Thoracic aorta (tissue), 2 donors: ENCODE measurements at regions not wholly inside any gene's neighbourhood (a gene's known extent, or its start where the extent isn't known, plus 50 kb on each side); places are given as distances from the start of the nearest gene placed in this dataset.

ENCODE experiments used
- ATAC-seq: fragments of 150-250 bp; one replicate; pipeline ENCODE4 v1.8.0; 2017; ENCODE audit warnings: low read depth; ENCODE audit not compliant: insufficient number of reproducible peaks, low FRiP score
- DNase-seq: peaks from one replicate; pipeline ENCODE4 v3.0.0-alpha.2; 2020; ENCODE audit warnings: low spot score
- H3K27ac ChIP-seq, 2 donors: fragments of 200-600 bp; sonication (generic); 1 replicate in 1 of 2; 2 replicates in 1 of 2; pipeline ENCODE4 v1.5.1; 2016; ENCODE audit warnings: mild to moderate bottlenecking in 2 of 2, moderate library complexity in 2 of 2
- H3K27me3 ChIP-seq: fragments of 200-600 bp; sonication (generic); replicated peaks from 2 replicates; pipeline ENCODE4 v1.6.0; 2016; ENCODE audit warnings: mild to moderate bottlenecking; ENCODE audit not compliant: insufficient read depth
- H3K36me3 ChIP-seq: fragments of 200-600 bp; sonication (generic); one replicate; pipeline ENCODE4 v1.5.1; 2016
- H3K4me1 ChIP-seq, 2 donors: fragments of 200-600 bp; sonication (generic); 1 replicate in 1 of 2; 2 replicates in 1 of 2; pipeline versions ENCODE4 v1.5.1 to v1.6.0; 2016; ENCODE audit warnings: low read depth in 2 of 2, mild to moderate bottlenecking in 1 of 2; ENCODE audit not compliant: control insufficient read depth in 1 of 2
- H3K4me3 ChIP-seq: fragments of 200-600 bp; sonication (generic); 2 replicates; pipeline ENCODE4 v1.5.1; 2016; ENCODE audit warnings: mild to moderate bottlenecking
- H3K9me3 ChIP-seq: fragments of 200-600 bp; sonication (generic); 2 replicates; pipeline ENCODE4 v1.5.1; 2016
- TF ChIP-seq, protein P1 (sequence below): fragments of 200-600 bp; sonication (generic); IDR thresholded peaks from one replicate; pipeline ENCODE4 v1.5.1; 2019; ENCODE audit warnings: antibody characterized with exemption

DNA sequence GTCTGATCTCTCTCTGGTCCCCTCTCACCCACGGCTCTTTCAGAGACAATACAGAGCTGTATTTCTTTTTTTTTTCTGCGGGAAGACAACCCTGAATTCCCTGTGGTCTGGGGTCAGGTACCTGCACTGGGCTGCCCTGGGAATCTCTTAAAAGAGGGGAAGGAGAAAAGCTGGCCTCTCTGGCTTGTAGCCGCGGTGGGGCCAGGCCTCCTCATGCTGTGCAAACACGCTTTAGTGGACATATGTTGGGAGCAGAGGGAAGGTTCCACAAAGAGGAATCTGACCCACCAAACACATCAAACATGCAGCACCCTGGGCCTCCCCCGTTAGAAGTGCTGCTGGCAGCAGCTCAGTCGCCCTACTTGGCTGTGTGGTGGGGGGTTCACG, 143.7 kb upstream of the ZFHX3 start:
- H3K4me3 ChIP-seq = no peak overlapping the region
- no peaks in the 10 kb centered on the region for H3K9me3 ChIP-seq
- peaks cover 3 to 11% of the 10 kb centered on the region in 2 donors for H3K4me1 ChIP-seq
- no peaks in the 10 kb centered on the region for H3K36me3 ChIP-seq
- ATAC-seq (no peak), DNase-seq (no peak)
- TF ChIP-seq, protein P1, sequence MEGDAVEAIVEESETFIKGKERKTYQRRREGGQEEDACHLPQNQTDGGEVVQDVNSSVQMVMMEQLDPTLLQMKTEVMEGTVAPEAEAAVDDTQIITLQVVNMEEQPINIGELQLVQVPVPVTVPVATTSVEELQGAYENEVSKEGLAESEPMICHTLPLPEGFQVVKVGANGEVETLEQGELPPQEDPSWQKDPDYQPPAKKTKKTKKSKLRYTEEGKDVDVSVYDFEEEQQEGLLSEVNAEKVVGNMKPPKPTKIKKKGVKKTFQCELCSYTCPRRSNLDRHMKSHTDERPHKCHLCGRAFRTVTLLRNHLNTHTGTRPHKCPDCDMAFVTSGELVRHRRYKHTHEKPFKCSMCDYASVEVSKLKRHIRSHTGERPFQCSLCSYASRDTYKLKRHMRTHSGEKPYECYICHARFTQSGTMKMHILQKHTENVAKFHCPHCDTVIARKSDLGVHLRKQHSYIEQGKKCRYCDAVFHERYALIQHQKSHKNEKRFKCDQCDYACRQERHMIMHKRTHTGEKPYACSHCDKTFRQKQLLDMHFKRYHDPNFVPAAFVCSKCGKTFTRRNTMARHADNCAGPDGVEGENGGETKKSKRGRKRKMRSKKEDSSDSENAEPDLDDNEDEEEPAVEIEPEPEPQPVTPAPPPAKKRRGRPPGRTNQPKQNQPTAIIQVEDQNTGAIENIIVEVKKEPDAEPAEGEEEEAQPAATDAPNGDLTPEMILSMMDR = no peak
- H3K27me3 ChIP-seq = no peaks in the 10 kb centered on the region
- no peak overlapping the region for H3K27ac ChIP-seq

DNA sequence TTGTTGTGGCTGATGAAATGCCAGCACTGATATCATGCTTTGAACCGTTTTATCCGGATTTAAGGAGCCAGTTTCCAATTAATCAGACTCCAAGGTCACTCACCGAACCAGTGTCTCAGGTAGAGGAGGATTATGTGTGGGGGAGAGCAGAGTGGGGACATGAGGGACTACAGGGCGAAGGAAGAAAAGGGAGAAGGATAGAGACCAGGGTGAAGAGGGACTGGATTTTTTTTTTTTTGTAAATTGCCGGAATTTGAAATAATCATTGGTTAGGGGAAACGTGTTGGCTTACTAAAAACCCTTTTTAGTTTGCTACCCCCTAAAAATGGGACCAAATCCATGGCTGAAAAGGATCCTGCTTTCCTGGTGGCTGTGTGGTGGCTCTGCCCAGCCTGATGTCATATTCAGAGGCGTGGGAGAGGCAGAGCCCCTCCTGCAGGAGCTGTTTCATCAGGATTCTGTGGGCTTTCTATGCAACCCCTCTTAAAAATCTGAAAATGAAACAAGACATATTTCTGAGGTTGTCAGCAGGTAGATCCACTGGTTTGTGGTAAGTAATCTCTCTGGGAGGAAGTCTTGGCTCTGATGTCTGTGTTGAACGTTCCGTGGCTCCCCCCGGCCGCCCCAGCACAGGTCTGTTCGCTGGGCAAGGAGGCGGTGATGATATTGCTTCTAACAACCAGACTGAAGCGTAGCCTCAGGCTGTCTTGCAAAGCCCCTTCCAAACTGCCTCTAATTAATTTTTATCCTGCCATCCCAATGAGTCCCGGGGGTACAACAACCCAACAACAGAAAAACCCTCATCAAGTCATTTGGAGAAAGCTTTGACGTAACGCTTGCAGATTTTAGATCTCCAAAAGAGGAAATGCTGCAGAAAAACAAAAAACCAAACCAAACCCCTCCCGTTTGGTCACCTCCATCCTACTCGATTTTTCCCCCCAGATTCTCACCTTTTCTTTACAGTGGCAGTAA, 143.0 kb upstream of the ZFHX3 start:
- H3K4me1 ChIP-seq = peaks cover 3 to 7% of the 10 kb centered on the region in 2 donors
- no peak overlapping the region for H3K4me3 ChIP-seq
- no peaks in the 10 kb centered on the region for H3K27me3 ChIP-seq
- no peak for ATAC-seq
- no peak for DNase-seq
- no peaks in the 10 kb centered on the region for H3K36me3 ChIP-seq
- H3K27ac ChIP-seq = no peak overlapping the region
- TF ChIP-seq, protein P1 = no peak
- no peaks in the 10 kb centered on the region for H3K9me3 ChIP-seq

DNA sequence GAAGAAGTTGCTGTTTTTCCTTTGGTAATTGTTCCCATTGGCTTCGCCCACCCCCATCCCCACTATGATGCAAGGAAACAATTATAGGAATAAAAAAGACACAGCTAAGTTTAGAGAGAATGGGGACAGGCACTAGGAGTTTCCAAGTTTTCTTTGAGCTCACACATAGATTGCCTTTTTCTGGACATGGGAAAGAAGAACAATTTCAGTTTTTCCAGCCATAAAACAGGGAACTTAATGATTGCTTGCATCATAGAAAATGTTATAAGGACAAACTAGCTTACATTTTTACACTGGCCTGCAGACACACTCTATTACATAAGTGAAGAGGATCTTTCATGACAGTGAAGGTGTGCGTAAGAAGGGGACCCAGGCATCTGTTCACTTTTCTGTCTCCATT, 142.3 kb upstream of the ZFHX3 start:
- Histone ChIP-seq H3K27ac (no peak overlapping the region), H3K27me3 (no peaks in the 10 kb centered on the region), H3K4me3 (no peak overlapping the region), H3K4me1 (peaks cover 3 to 7% of the 10 kb centered on the region in 2 donors), H3K36me3 (no peaks in the 10 kb centered on the region), H3K9me3 (no peaks in the 10 kb centered on the region)
- no peak for ATAC-seq
- TF ChIP-seq, protein P1 = no peak
- no peak for DNase-seq

DNA sequence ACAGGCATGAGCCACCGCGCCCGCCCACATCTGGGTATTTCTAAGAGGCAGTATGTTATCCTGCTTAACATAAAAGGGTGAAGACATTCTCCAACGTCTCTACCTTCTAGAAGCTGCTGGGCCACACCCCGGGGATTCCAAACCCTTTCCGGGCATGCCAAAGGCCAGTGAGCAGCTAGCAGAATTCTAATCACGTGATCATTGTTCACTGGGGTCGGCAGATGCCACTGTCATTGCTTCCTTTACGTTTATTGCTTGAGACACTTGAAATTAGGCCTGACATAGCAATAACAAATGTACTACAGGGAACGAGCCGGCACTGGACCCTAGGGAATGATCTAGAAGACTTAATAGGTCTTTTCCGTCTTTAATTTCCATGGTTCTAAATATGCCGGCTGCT, 141.2 kb upstream of the ZFHX3 start:
- Histone ChIP-seq H3K27ac (no peak overlapping the region), H3K27me3 (no peaks in the 10 kb centered on the region), H3K4me3 (no peak overlapping the region), H3K4me1 (peaks cover 3 to 7% of the 10 kb centered on the region in 2 donors), H3K36me3 (no peaks in the 10 kb centered on the region), H3K9me3 (no peaks in the 10 kb centered on the region)
- TF ChIP-seq, protein P1 = no peak
- ATAC-seq (no peak), DNase-seq (no peak)

DNA sequence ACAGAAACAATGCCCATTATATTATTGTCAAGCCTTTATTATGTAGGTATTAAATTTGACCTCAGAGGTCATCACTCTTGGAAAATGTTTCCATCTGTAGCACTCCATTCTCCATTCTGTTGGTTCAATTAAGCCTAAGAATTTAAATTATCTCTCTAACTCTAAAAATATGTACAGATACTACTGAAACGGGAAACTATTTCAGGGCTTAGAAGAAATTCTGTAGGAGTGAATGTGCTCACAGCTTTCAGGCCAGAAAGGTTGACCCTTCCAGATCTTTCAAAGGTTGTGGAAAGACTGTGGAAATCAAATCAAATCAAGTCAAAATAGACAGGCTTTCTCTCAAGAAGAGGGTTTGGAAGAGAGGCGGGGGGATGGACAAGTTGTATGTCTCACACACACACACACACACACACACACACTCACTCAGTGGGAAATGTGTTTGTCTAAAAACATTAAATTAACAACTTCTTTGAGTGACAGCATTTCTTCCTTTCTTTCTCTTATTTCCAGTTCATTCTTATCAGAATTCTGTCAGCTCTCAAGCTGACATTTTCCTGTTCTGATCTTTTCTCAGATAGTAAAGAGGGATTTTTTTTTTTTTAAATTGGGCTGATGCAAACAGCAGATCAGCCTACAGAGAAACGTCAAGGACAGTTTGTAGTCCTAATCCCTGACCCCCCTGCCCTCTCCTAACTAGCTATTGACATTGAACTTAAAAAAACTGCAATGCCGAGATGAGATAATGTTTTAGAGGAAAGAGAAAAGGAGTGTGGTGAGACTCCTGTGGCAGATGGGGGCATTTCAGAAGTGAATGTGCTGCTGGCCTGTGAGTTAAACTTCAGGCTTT, 139.0 kb upstream of the ZFHX3 start:
- ATAC-seq = no peak
- peaks cover 0 to under 1% of the 10 kb centered on the region in 2 donors for H3K4me1 ChIP-seq
- no peaks in the 10 kb centered on the region for H3K27me3 ChIP-seq
- H3K27ac ChIP-seq = no peak overlapping the region
- no peak for DNase-seq
- TF ChIP-seq, protein P1 = no peak
- H3K4me3 ChIP-seq = no peak overlapping the region
- no peaks in the 10 kb centered on the region for H3K9me3 ChIP-seq
- no peaks in the 10 kb centered on the region for H3K36me3 ChIP-seq
